T-helper 2 cell treated with Interferon-gamma antibody and Interleukin-4, amounts not matched to agents 5 μg/mL and 100 μg/mL, for 36 hours (primary cell): ENCODE measurements at regions not wholly inside any gene's neighbourhood (a gene's known extent, or its start where the extent isn't known, plus 50 kb on each side); places are given as distances from the start of the nearest gene placed in this dataset.

Experiments
- DNase-seq: peaks from one replicate; pipeline ENCODE4 v3.0.0; 2021; ENCODE audit warnings: low spot score
- H3K27ac Mint-ChIP-seq: one replicate; pipeline ENCODE4 v1.8.0; 2021; ENCODE audit warnings: mild to moderate bottlenecking, mixed read lengths
- H3K27me3 Mint-ChIP-seq: one replicate; pipeline ENCODE4 v1.8.0; 2021; ENCODE audit warnings: low read depth, mixed read lengths
- H3K36me3 Mint-ChIP-seq: one replicate; pipeline ENCODE4 v1.8.0; 2021; ENCODE audit warnings: low read depth, mixed read lengths
- H3K4me1 Mint-ChIP-seq: one replicate; pipeline ENCODE4 v1.8.0; 2021; ENCODE audit warnings: low read depth, mixed read lengths
- H3K4me3 Mint-ChIP-seq: one replicate; pipeline ENCODE4 v1.8.0; 2022; ENCODE audit warnings: mild to moderate bottlenecking, moderate library complexity, mixed read lengths
- H3K9me3 Mint-ChIP-seq: one replicate; pipeline ENCODE4 v1.8.0; 2021; ENCODE audit warnings: mixed read lengths

DNA sequence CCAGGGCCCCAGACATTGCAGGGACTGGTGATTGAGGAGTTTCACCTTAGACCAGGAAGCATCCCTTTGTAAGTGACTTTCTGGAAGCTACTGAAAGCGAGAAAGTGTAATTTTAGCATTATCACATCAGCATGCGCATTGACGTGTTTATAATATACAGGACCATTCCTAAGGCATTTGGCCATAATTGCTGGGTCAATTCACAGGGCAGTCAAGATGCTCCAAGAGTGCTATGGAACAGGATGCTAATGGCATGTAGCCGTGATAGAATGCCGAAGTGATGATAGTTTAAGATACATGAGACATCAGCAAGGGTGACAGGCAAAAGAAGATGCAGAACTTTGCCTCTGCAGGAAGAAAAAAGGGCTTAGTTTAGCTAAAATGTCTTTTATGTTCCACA, 347.6 kb upstream of the NBEA start:
- Mint-ChIP-seq H3K4me1 (no peaks in the 10 kb centered on the region), H3K4me3 (no peak overlapping the region), H3K27ac (no peak overlapping the region), H3K27me3 (no peaks in the 10 kb centered on the region), H3K36me3 (no peaks in the 10 kb centered on the region), H3K9me3 (no peaks in the 10 kb centered on the region)
- no peak for DNase-seq

DNA sequence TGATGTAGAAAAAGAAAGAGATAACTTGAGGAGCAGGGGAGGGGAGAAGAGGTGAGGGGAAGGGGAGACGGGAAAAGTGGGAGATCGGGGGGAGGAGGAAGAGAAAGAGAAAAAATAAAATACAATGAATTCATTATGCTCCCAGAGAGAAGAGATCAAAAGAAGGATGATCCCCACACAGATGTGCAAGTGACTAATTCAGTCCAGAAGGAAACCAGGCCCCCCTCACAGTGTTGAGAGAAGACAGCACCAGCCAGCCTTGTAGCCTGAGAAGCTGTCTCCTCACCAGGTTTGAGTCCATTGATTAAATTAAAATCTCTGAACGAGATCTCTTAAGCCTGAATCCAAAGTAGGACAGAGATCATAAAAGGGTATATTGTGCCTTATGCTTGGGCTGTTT, 333.7 kb upstream of the NBEA start:
- DNase-seq, result no peak
- Mint-ChIP-seq H3K4me3 (no peak overlapping the region), H3K27me3 (no peaks in the 10 kb centered on the region), H3K4me1 (no peaks in the 10 kb centered on the region), H3K27ac (no peak overlapping the region), H3K9me3 (peaks cover 22% of the 10 kb centered on the region), H3K36me3 (no peaks in the 10 kb centered on the region)

DNA sequence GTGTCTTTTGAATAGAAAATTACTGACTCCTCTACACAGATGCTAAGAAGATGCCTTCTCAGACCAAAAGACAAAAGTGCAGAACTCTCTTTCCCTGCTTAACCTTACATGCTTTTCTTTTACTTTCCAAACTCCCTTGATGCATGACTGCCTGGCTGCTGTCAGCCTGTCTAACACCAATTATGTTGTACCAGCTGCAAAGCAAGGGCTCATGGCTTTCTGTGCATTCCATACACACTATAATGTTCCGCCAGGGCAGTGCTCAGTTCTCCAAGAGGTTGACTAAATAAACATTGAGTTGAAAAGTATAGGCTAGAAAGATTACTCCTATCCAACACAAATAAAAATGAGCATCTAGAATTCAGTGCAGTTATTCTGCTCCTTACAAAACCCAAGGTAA, 330.4 kb upstream of the NBEA start:
- H3K27me3 Mint-ChIP-seq, result no peaks in the 10 kb centered on the region
- H3K4me1 Mint-ChIP-seq, result no peaks in the 10 kb centered on the region
- H3K27ac Mint-ChIP-seq, result no peak overlapping the region
- H3K9me3 Mint-ChIP-seq, result peaks cover 15% of the 10 kb centered on the region
- H3K4me3 Mint-ChIP-seq, result no peak overlapping the region
- no peaks in the 10 kb centered on the region for H3K36me3 Mint-ChIP-seq
- DNase-seq, result no peak

DNA sequence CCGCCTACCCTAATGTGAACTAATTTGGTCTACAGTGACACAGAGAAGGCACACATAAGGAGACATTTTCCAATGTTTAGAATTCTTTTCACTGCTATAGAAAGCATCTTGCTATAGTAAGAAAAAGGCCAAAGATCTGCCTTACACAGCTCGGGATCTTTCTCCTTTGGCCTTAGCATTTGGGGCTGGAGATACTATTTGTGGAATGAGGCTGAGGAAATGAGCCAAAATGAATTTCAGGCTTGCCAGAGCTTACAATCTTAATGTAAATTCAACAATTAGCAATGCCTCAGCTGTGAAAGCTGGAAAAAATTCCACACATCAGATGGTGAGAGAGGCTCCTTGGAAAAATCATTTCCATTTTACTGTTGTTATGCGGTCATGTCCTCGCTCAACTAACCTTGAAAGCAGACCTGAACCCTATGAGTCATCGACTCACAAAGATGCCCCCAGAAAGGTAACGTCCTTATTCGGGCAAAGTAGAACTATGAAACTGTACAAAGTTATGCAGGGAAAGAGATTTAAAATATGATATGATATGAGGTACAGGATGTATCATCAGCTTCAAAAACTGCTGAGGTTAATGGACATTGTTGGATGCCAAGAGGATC, 324.5 kb upstream of the NBEA start:
- Mint-ChIP-seq H3K36me3 (no peaks in the 10 kb centered on the region), H3K4me1 (no peaks in the 10 kb centered on the region), H3K27me3 (no peaks in the 10 kb centered on the region), H3K4me3 (no peak overlapping the region), H3K27ac (no peak overlapping the region), H3K9me3 (peaks cover 2% of the 10 kb centered on the region)
- DNase-seq, result no peak

DNA sequence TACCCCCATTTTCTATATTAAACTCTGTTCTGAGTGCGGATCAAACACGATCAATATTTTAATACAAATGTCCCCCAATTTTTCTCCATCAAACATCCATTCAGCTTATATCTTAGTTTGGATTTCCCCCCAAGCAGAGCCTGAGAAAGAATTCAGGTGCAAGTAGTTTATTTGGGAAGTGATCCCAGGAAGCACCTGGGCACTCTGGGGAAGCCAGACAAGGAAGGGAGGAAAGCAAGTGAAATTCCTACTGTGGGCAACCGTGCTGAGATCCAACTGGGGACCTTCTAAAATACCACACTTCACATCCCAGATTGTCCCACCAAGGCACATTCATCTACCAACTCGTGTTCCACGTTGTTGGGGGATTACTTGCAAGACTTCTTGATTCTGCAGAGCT, 323.4 kb upstream of the NBEA start:
- Mint-ChIP-seq H3K27me3 (no peaks in the 10 kb centered on the region), H3K9me3 (no peaks in the 10 kb centered on the region), H3K27ac (no peak overlapping the region), H3K36me3 (no peaks in the 10 kb centered on the region), H3K4me3 (no peak overlapping the region), H3K4me1 (no peaks in the 10 kb centered on the region)
- DNase-seq, result no peak

DNA sequence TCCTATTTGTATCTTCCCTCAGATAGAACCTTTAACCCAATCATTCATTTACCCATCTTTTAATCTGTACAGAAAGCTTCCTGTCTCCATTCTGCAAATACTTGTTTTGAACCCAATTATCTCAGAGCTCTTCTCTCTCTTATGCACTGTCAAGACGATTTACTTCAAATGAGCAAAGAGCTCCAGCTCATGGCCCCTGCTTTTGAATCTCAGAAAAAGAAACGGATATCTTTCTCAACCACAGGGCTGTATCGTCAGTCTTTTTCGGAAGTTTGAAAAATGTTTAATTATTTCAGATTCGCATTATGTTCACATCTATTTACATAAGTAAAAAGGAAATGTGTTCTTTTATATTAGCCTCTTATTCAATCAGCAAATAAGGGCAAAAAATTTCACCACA, 322.7 kb upstream of the NBEA start:
- Mint-ChIP-seq H3K27me3 (no peaks in the 10 kb centered on the region), H3K27ac (no peak overlapping the region), H3K4me3 (no peak overlapping the region), H3K4me1 (no peaks in the 10 kb centered on the region), H3K36me3 (no peaks in the 10 kb centered on the region), H3K9me3 (no peaks in the 10 kb centered on the region)
- DNase-seq, result no peak

DNA sequence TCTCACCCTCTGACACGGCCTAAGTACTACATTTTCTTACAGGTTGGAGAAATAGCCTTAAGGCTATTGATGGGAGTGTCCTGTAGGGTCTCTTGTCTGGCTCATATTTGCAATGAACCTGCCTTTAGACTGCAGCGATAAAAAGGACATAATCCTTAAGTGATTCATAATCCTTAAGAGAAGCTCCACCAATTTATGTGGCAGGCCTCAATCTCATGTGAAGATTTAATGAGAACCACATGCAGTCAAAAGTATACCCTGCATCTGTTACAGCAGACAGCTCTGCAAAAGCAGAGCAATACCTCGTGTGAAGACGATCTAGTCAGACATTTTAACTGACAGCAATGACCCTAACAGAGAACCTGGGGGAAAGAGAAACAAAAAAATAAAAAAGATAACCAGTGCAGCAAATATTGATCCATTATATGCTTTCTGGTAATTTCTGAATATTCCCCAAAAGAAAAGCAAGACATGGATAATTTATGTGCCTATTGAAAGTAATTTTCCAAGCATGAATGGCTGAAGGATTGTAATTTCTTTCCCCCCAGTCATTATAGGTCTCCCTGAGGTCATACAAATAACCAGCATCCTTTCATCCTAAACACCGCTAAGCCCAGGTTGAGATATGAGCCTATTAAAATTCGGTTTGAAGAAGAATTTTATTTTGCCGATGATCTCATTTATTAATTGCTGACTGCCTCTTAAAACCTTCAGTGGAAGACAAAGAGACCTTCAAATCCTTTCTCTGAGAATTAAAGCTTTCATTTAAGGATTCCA, 321.8 kb upstream of the NBEA start:
- Mint-ChIP-seq H3K4me1 (no peaks in the 10 kb centered on the region), H3K36me3 (no peaks in the 10 kb centered on the region), H3K9me3 (peaks cover 4% of the 10 kb centered on the region), H3K4me3 (no peak overlapping the region), H3K27ac (no peak overlapping the region), H3K27me3 (no peaks in the 10 kb centered on the region)
- DNase-seq, result no peak

DNA sequence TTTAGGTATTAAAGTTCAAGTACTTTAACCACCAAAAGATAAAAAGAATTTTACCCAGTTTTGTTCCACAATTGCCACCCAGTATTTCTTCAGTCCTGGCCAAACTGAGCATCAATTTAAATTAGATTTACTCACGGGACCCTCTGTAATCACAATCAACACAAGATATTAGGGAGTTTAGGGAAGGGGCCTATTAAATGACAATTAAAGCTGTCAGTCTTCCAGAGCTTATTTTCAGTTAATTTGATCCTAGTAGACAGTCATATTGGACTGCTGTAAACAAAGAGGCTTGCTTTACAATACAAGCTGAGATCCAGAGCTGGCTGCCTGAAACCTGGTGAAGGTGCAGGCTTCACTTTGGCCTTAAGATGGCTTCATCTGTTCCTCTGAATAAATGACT, 321.2 kb upstream of the NBEA start:
- no peaks in the 10 kb centered on the region for H3K27me3 Mint-ChIP-seq
- H3K9me3 Mint-ChIP-seq, result peaks cover 4% of the 10 kb centered on the region
- H3K4me3 Mint-ChIP-seq, result no peak overlapping the region
- no peaks in the 10 kb centered on the region for H3K36me3 Mint-ChIP-seq
- no peak overlapping the region for H3K27ac Mint-ChIP-seq
- no peaks in the 10 kb centered on the region for H3K4me1 Mint-ChIP-seq
- DNase-seq, result no peak

DNA sequence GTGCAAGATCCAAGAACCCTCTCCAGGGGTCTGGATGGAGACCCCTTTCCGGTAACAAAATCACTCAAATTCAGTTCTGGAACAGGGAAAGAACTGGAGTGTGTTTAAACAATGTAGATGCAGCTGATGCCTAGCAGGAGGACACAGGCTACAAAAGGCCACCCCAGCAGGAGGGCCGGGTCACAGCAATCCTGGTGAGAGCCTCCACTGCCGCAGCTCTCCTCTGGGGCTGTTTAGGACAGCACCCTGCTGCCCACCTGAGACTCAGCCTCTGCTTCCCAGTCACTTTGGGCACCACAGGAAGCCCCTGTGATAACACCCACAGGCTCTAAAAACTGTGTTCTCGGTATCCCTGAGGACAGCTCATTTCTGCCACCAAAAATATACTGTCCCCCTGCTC, 318.7 kb upstream of the NBEA start:
- Mint-ChIP-seq H3K4me1 (no peaks in the 10 kb centered on the region), H3K36me3 (no peaks in the 10 kb centered on the region), H3K9me3 (peaks cover 4% of the 10 kb centered on the region), H3K4me3 (no peak overlapping the region), H3K27me3 (no peaks in the 10 kb centered on the region), H3K27ac (no peak overlapping the region)
- DNase-seq, result no peak

DNA sequence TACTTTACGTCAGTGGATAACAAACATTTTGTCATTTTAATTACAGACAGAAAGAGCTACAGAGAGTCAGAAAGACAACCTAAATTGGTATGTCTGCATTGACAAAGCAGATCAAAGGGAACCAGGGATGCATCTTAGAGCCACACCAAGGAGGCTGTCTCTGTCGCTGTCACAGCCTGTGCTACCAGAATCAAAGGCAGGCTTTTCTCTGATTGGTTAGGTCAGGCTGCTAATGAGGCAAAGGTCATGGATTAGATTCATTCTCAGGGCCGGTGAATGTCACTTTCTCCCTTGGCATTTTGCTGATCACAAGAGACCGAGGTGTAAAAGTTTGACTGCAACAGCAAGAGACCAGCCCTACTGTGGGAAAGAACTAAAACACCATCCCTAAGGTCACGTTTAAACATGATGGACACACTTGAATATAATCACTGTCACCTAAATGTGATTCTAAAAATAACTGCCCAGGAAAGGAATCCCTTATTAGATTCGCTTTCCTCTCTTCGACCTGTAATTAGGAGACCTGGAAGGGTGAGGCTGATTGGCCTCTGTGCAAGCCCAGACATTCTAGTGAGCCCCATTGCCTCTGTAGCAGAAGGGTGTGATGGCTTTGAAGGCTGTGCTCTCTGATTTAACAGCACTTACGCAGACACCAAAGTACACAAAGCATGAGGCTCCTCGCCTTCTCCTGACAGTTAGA, 314.4 kb upstream of the NBEA start:
- Mint-ChIP-seq H3K4me1 (no peaks in the 10 kb centered on the region), H3K27me3 (no peaks in the 10 kb centered on the region), H3K27ac (no peak overlapping the region), H3K36me3 (no peaks in the 10 kb centered on the region), H3K9me3 (peaks cover 4% of the 10 kb centered on the region), H3K4me3 (no peak overlapping the region)
- DNase-seq, result no peak

DNA sequence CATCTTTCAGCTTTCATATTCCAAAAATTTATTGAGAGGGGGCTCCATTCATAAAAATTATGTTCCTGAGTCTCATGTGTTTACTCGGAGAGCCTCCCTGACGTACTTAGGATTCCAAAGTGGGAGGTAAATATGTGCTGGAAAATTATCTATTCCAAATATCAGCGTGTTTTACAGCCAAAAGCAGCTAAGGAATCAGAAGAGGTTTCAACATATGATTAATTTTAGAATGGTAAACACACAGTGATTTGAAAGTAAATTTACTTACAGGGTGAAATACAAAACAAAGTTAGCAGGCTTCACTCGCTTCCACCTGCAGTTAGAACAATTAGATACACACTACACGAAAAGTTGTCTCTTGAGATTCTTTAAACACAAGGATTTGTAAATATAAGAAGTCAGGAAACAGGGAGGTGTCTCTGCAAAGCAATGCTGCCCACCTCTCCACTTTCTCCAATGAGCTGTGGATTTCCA, 313.8 kb upstream of the NBEA start:
- peaks cover 4% of the 10 kb centered on the region for H3K9me3 Mint-ChIP-seq
- no peaks in the 10 kb centered on the region for H3K4me1 Mint-ChIP-seq
- DNase-seq, result no peak
- H3K36me3 Mint-ChIP-seq, result no peaks in the 10 kb centered on the region
- no peak overlapping the region for H3K27ac Mint-ChIP-seq
- no peaks in the 10 kb centered on the region for H3K27me3 Mint-ChIP-seq
- H3K4me3 Mint-ChIP-seq, result no peak overlapping the region

DNA sequence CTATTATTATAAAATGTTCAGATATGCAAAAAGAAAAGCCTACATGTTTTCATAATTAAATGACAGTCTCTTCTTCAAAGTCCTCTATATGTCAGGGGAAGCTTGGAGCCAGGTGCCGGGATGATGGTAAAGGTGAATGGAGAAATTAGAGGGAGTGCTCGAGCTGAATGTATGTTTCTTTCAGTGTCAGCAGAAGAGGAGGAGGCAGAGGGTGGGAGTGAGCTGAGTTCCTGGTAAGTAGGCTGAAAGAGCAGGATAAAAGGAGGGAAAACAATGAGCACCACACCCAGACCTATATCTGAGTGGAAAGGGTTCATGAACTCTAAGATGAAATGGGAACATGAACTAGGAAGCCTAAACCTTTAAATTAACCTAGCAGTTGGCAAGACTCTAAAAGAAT, 307.6 kb upstream of the NBEA start:
- peaks cover 3% of the 10 kb centered on the region for H3K9me3 Mint-ChIP-seq
- no peaks in the 10 kb centered on the region for H3K4me1 Mint-ChIP-seq
- H3K36me3 Mint-ChIP-seq, result no peaks in the 10 kb centered on the region
- no peak for DNase-seq
- no peak overlapping the region for H3K27ac Mint-ChIP-seq
- H3K27me3 Mint-ChIP-seq, result no peaks in the 10 kb centered on the region
- no peak overlapping the region for H3K4me3 Mint-ChIP-seq

DNA sequence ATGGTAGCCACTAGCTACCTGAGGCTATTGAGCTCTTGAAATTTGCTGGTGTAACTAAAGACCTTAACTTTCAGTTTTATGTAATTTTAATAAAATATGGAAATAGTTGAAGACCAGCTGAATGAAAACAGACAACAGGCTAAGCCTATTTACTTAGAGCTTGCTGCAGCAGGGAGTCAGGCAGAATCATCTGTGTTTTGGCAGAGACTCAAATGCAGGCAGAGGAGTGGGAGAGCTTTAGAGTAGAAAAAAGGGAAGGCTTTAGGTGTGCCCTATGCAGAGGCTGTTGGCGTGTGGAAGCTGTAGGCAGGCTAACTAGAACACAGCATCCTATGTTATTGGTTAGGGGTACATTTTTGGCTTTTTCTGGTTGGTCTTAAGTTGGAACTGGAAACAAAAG, 304.9 kb upstream of the NBEA start:
- H3K4me3 Mint-ChIP-seq, result no peak overlapping the region
- peaks cover 3% of the 10 kb centered on the region for H3K9me3 Mint-ChIP-seq
- no peak for DNase-seq

DNA sequence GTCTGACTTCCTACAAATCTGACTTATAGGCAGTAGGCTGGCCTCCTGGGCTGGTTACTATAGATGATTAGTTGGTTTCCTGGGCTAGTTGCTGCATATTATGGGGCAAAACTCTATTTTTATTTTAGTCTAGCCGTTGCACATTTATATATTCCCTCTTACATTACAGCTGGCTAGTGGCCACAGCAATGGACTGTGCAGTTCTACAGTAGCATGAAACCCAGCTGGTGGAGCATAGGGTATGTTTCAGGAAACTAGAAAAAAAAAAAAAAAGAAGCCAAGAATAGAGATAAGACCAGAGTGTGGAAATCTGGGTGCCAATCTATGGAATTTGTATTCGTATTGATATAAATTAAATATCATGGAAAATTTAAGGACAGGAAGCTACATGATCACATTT, 304.4 kb upstream of the NBEA start:
- H3K9me3 Mint-ChIP-seq, result peaks cover 3% of the 10 kb centered on the region
- DNase-seq, result no peak
- no peaks in the 10 kb centered on the region for H3K27me3 Mint-ChIP-seq
- H3K36me3 Mint-ChIP-seq, result no peaks in the 10 kb centered on the region
- no peak overlapping the region for H3K4me3 Mint-ChIP-seq
- no peak overlapping the region for H3K27ac Mint-ChIP-seq
- H3K4me1 Mint-ChIP-seq, result no peaks in the 10 kb centered on the region

More for the DNA sequence above, 304.9 kb upstream of the NBEA start:
- H3K27me3 Mint-ChIP-seq, result no peaks in the 10 kb centered on the region
- H3K4me1 Mint-ChIP-seq, result no peaks in the 10 kb centered on the region
- H3K27ac Mint-ChIP-seq, result no peak overlapping the region
- H3K36me3 Mint-ChIP-seq, result no peaks in the 10 kb centered on the region
